SHP77 treated with DMSO at 0.1 percent for 48 hours (cell line): ENCODE measurements at regions not wholly inside any gene's neighbourhood (a gene's known extent, or its start where the extent isn't known, plus 50 kb on each side); places are given as distances from the start of the nearest gene placed in this dataset.

Experiments used
- DNase-seq: peaks from one replicate; lab custom pipeline; 2025; lab: John Stamatoyannopoulos, UW

DNA sequence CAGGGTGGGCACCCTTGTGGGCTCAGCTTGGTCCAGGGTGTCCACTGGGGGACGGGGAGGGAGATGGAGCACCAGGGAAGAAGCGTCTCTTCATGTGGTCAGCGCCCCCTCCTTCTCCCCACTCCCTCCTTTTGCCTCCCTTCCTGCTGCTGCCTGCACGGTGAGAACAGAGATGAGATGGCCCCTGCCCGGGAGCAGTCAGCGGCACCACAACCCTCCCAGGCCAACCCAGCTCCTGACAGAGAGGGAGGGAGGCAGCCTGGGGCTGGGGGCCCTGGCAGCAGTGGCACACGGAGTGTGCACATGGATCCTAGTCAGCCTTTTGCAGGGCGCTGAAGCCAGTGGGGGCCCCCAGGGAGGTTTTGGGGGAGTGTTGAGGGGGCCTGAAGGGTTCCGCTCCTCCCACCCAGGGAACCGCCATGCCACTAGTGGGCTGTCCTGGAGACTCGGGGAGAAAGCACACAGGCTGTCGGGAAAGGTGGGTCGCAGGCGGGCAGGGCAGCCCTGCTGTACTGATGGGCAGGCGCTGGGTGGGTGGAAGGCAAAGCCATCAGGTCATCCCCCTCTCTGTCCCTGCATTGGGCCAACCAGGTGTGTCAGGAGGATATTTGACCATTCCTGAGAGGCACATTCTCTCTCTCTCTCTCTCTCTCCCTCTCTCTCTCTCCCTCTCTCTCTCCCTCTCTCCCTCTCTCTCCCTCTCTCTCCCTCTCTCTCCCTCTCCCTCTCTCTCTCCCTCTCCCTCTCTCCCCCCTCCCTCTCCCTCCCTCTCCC, 94.3 kb upstream of the BHLHE23 start:
- DNase-seq = no peak

- DNase-seq = no peak
Observed at GRCh38 chr20:63100174-63100925, 93.6 kb upstream of the BHLHE23 start.

DNA sequence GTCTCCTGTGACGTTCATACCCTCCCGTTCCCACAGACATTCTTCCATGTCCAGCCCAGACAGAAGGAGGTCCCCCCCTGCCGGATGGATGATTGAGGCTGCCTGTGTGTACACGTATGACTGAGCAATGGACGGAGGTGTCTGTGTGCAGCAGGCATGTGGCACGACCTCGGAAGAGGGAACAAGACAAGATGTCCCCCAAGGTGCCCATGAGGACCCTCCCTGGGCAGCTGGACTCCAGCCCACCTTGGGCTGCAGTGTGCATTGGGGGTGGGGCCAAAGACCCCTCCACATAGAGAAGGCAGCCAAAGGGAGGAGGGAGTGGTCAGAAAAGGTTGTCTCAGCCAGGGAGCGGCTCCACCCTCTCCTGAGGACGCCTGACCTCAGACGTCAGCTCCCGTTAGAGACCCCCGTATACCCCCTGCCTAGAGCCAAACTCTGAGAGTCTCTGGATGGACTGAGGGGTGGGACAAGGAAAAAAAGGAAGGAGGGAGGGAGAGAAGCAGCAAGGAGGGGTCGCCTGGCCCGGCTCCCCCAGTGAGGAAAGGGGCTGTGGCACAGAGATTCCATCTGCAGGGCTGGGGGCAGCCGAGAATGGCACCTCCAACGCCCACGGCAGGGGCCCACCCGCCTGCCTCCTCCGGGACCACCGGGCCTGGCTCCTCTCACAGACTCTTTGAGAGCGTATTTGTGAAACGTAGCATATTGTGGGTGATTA, 92.9 kb upstream of the BHLHE23 start:
- no peak for DNase-seq

- DNase-seq = no peak
Observed at GRCh38 chr20:63098195-63098810, 91.5 kb upstream of the BHLHE23 start.

- DNase-seq = no peak
Observed at GRCh38 chr20:63097336-63097831, 90.6 kb upstream of the BHLHE23 start.

GRCh38 chr20:63096681-63097335, 90.0 kb upstream of the BHLHE23 start:
- DNase-seq = no peak

GRCh38 chr20:63095718-63096654, 89.2 kb upstream of the BHLHE23 start:
- peak; percentile 41 for DNase-seq

GRCh38 chr20:63094767-63095499, 88.2 kb upstream of the BHLHE23 start:
- DNase-seq = no peak

DNA sequence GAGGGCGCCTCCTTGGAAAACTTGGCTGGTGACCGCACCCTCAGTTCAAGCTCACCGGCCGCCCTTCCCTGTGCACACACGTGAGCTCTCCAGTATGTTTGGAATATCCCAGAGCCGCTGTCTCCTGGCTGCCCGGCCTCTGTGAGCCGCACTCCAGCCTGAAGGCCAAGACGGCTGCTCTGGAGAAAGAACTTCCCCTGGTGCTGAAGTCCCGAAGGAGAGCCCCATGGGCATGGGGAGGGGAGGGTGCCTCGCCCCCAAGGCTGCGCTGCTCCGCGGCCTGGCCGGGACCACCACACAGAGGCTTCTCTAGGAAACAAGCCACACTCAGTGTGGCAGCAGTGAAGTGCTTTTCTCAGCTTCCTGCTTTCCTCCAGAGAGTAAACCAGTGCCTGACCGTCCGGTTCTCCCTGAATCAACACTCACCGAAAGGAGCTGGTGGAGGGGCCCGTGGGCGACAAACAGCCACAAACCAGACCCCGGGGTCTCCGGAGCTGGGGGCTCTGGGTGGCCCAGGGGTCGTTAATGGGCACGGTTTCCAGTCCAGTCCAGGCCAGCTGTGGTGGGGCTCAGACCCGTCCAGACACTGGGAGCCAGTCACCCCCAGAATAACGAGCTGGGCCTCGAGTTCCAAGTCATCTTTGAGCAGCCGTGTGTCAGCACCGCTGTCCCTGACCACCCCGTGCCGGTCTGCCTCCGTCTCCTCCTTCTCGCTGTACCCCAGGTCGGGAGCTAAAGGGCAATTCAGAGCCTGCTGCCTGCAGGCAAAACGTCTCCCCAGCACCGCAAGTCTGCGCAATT, 87.4 kb upstream of the BHLHE23 start:
- DNase-seq = no peak

GRCh38 chr20:63092660-63093215, 86.0 kb upstream of the BHLHE23 start:
- no peak for DNase-seq

GRCh38 chr20:63091901-63092659, 85.3 kb upstream of the BHLHE23 start:
- no peak for DNase-seq

DNA sequence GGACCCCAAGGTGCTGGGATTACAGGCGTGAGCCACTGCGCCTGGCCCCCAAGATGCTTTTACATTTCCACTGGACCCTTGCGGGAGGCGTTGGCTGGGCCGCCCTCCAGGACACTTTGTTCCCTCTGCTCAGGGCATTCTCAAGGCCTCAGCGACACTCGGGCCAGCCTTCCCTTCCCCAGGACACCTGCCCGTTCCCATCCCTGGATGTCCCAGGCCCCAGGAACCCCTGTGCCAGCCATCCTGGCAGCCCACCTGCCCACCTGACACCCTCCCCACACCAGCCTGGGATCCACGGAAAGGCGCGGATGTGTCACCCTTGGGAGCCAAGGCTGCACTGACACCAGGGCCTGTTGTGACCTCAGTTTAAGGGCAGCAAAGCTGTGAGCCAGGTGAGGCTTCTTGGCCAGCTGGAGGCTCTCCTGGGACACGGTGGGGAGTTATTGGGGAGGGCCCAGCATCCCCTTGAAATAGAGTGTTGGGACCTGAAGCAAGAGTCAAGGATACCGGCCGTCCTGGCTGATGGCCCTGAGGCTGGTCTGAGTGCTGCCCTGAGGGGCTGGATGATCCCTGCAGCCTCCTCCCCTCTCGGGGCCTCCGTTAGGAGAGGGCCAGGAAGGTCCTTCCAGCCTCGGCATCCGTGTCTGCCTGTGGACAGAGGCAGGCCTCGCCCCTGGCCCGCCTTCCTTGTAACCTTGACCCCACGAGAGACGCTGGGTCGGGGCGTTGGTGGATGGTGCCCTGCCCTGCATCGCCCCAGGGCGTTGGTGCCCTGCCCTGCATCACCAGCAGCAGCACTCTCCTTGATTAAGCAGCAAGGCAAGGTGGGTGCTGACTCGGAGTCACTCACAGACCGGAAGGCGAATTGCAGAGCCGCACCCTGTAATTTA, 84.2 kb upstream of the BHLHE23 start:
- no peak for DNase-seq

DNA sequence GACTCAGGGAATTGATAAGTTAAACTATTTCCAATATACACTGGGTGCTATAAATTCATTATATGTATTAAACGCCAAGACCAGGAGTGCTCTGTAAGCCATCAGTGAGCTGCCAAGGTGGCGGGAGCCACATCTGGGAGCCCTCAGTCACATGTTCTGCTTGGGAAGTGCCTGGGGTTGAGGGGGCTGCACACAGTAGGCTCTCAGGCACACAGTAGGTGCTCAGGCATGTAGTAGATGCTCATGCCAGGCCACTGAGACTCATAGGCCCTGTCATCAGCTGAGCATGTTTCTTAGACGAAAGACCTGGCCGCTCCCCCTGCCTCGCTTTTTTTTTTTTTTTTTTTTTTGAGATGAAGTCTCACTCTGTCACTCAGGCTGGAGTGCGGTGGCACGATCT, 83.3 kb upstream of the BHLHE23 start:
- no peak for DNase-seq

DNA sequence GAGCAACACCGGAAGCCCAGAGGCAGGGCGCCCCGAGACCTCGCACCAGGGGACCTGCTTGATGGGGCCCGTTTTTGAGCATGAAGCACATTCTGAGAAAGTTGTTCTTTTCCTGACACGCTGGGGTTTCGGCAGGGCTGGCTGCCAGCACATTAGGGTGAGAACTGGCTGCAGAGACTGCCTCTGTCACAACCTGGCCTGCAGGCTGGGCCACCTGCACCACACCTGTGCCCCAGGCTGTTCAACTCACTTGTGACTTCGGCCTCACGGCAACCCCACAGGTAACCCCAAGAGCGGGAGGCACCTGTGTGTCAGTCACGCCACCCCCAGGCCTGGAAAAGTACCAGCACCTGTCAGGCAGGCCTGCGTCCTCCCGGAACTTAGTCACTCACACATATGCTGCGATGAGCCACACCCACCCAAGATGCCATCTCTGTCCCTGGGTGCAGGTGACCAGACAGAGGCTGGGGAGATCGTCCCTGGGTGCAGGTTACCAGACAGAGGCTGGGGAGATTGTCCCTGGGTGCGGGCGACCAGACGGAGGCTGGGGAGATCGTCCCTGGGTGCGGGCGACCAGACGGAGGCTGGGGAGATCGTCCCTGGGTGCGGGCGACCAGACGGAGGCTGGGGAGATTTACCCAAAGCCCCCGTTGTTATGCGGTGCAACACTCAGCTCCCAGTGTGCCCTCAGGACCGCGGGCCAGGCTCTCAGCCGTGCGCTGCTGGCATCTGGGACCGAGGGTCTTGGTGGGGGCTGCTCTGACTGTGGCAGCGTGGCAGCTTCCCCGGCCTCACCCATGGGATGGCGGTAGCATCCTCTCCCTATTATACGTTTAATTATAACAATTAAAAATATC, 82.5 kb upstream of the BHLHE23 start:
- no peak for DNase-seq

DNA sequence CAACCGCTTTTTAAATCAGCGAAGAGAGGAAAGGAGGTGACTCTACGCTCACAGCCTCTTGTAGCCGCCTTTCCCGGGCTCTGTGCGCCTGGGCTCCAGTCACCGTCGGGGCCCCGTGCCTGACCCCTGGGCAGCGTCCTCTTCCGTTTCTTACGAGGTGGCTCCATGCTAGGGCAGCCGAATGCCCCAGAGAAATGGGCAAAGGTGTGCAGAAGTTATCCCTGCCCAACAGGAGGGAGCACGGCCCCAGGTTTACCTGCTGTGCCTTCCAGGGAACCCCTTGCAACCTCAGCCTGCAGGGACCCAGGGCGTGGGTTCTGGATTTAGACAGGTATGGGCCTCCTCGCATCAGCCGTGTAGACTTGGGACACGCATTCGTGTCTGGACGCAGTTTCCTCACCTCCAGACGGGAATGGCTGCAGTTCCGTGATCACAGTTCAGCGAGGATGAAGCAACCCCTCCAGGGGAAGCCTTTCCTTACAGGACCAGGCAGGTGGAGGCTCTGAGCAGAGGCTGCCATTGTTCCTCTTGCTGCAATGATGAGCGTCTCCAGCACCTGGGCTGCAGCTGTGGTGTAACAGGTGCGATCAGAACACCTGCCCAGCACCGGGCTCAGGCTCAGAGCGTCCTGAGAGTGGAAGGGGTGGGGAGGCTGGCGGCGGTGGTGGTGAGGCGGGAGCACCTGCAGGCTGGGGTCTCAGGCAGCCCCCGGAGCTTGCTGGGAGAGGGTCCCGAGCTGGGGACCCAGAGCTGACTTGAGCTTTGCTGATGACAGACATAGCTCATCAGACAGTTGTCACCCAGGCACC, 81.3 kb upstream of the BHLHE23 start:
- peak; percentile 46 for DNase-seq
